Small intestine (tissue), 7 donors: ENCODE measurements at regions not wholly inside any gene's neighbourhood (a gene's known extent, or its start where the extent isn't known, plus 50 kb on each side); places are given as distances from the start of the nearest gene placed in this dataset.
A peak's percentile ranks its signal among the peaks of the same experiment; 100 is the strongest.

ENCODE experiments used
- DNase-seq, 2 donors: peaks; one replicate each; pipeline versions ENCODE4 v3.0.0 to v3.0.0-alpha.2; 2013
- FAIRE-seq: peaks from 2 replicates; lab custom pipeline; 2012; peaks lifted over from hg19 to GRCh38; lab: Jason Lieb, UNC
- H3K27ac ChIP-seq, 3 donors: one replicate each; pipeline ENCODE4 v1.5.1; 2013; ENCODE audit warnings: low read length in 2 of 3, mild to moderate bottlenecking in 2 of 3, control low read depth in 1 of 3, inconsistent platforms in 1 of 3, low read depth in 1 of 3, moderate library complexity in 1 of 3
- H3K27me3 ChIP-seq, 3 donors: one replicate each; pipeline ENCODE4 v1.6.1; 2013; ENCODE audit warnings: low read length in 3 of 3, inconsistent platforms in 1 of 3; ENCODE audit not compliant: control insufficient read depth in 3 of 3, insufficient read depth in 3 of 3
- H3K36me3 ChIP-seq, 3 donors: one replicate each; pipeline ENCODE4 v1.6.1; 2013; ENCODE audit warnings: low read length in 3 of 3, inconsistent platforms in 1 of 3, low read depth in 1 of 3, mild to moderate bottlenecking in 1 of 3, moderate library complexity in 1 of 3; ENCODE audit not compliant: control insufficient read depth in 3 of 3, insufficient read depth in 2 of 3
- H3K4me1 ChIP-seq, 3 donors: one replicate each; pipeline ENCODE4 v1.6.1; 2013; ENCODE audit warnings: low read length in 2 of 3, inconsistent platforms in 1 of 3, low read depth in 1 of 3, mild to moderate bottlenecking in 1 of 3, moderate library complexity in 1 of 3; ENCODE audit not compliant: control insufficient read depth in 3 of 3, insufficient read depth in 2 of 3
- H3K4me3 ChIP-seq, 3 donors: one replicate each; pipeline ENCODE4 v1.5.1; 2013; ENCODE audit warnings: low read length in 3 of 3, control low read depth in 1 of 3, inconsistent platforms in 1 of 3, low read depth in 1 of 3, mild to moderate bottlenecking in 1 of 3, moderate library complexity in 1 of 3
- H3K9me3 ChIP-seq, 2 donors: one replicate each; pipeline ENCODE4 v1.6.1; 2013; ENCODE audit warnings: low read depth in 1 of 2, low read length in 1 of 2; ENCODE audit not compliant: control insufficient read depth in 2 of 2, insufficient read depth in 1 of 2
- WGBS, 3 donors: extraction: QIAGEN DNeasy Blood & Tissue Kit; methylation state at CpG; one replicate each; pipeline ENCODE4 v1.1.7; 2013; 5-methylcytosine and 5-hydroxymethylcytosine counted together
- donor health status: healthy with polysubstance abuse.
- donor health status: control.
- donor health status: control.
- donor health status: Bipolar disorder and iron deficiency.
- donor health status: healthy.

- WGBS, 3 donors, result 62 to 80% (median 76%) methylated on average over 7 of the region's 7 CpGs
- no peak overlapping the region for H3K4me3 ChIP-seq
- FAIRE-seq, result no peak
- no peak overlapping the region for H3K27ac ChIP-seq
- H3K36me3 ChIP-seq, result no peaks in the 10 kb centered on the region
- H3K27me3 ChIP-seq, result no peaks in the 10 kb centered on the region
- no peak for DNase-seq
- H3K9me3 ChIP-seq, result no peaks in the 10 kb centered on the region
- no peaks in the 10 kb centered on the region for H3K4me1 ChIP-seq
These were observed 212.6 kb upstream of the SEMA6D start for GRCh38 chr15:47504624-47505256.

GRCh38 chr15:47505712-47506328, 211.5 kb upstream of the SEMA6D start:
- no peak for DNase-seq
- Histone ChIP-seq H3K27ac (no peak overlapping the region), H3K9me3 (no peaks in the 10 kb centered on the region), H3K36me3 (no peaks in the 10 kb centered on the region), H3K4me3 (no peak overlapping the region), H3K4me1 (no peaks in the 10 kb centered on the region), H3K27me3 (no peaks in the 10 kb centered on the region)
- no peak for FAIRE-seq
- 69 to 77% (median 76%) methylated on average over 6 of the region's 6 CpGs for WGBS, 3 donors

- DNase-seq (no peak), FAIRE-seq (no peak)
- WGBS, 3 donors, result 56 to 75% (median 62%) methylated on average over 8 of the region's 8 CpGs
- Histone ChIP-seq H3K27ac (no peak overlapping the region), H3K4me3 (no peak overlapping the region), H3K4me1 (no peaks in the 10 kb centered on the region), H3K27me3 (no peaks in the 10 kb centered on the region), H3K36me3 (no peaks in the 10 kb centered on the region), H3K9me3 (no peaks in the 10 kb centered on the region)
These were observed 210.8 kb upstream of the SEMA6D start for GRCh38 chr15:47506329-47507100.

GRCh38 chr15:47507221-47507985, 209.9 kb upstream of the SEMA6D start:
- Histone ChIP-seq H3K4me1 (no peaks in the 10 kb centered on the region), H3K36me3 (no peaks in the 10 kb centered on the region), H3K4me3 (no peak overlapping the region), H3K27ac (no peak overlapping the region), H3K27me3 (no peaks in the 10 kb centered on the region), H3K9me3 (no peaks in the 10 kb centered on the region)
- FAIRE-seq, result no peak
- 87 to 94% (median 88%) methylated on average over 6 of the region's 6 CpGs for WGBS, 3 donors
- DNase-seq, result no peak

GRCh38 chr15:47511261-47511660, 206.0 kb upstream of the SEMA6D start:
- Histone ChIP-seq H3K27ac (no peak overlapping the region), H3K36me3 (no peaks in the 10 kb centered on the region), H3K9me3 (no peaks in the 10 kb centered on the region), H3K4me3 (no peak overlapping the region), H3K4me1 (peaks cover 0 to 4% (median 0%) of the 10 kb centered on the region in 3 donors), H3K27me3 (no peaks in the 10 kb centered on the region)
- DNase-seq (no peak), FAIRE-seq (no peak)
- WGBS, 3 donors, result 92 to 95% (median 94%) methylated on average over 1 of the region's 1 CpG

- Histone ChIP-seq H3K27ac (no peak overlapping the region), H3K9me3 (no peaks in the 10 kb centered on the region), H3K27me3 (no peaks in the 10 kb centered on the region), H3K4me1 (peaks cover 0 to 4% (median 0%) of the 10 kb centered on the region in 3 donors), H3K36me3 (no peaks in the 10 kb centered on the region), H3K4me3 (no peak overlapping the region)
- DNase-seq, result no peak
- 91 to 96% (median 95%) methylated on average over 5 of the region's 5 CpGs for WGBS, 3 donors
- no peak for FAIRE-seq
These were observed 203.8 kb upstream of the SEMA6D start for GRCh38 chr15:47513471-47513870.

- H3K4me1 ChIP-seq, result peaks cover 0 to 4% (median 0%) of the 10 kb centered on the region in 3 donors
- 68 to 81% (median 76%) methylated on average over 2 of the region's 2 CpGs for WGBS, 3 donors
- no peaks in the 10 kb centered on the region for H3K36me3 ChIP-seq
- no peak for FAIRE-seq
- H3K27me3 ChIP-seq, result no peaks in the 10 kb centered on the region
- H3K9me3 ChIP-seq, result no peaks in the 10 kb centered on the region
- peak; percentile 15 to 30 for DNase-seq
- H3K27ac ChIP-seq, result peak overlapping the region in 1 of 3 donors; percentile 50
- no peak overlapping the region for H3K4me3 ChIP-seq
These were observed 203.1 kb upstream of the SEMA6D start for GRCh38 chr15:47514200-47514652.

- no peaks in the 10 kb centered on the region for H3K9me3 ChIP-seq
- H3K36me3 ChIP-seq, result no peaks in the 10 kb centered on the region
- no peaks in the 10 kb centered on the region for H3K27me3 ChIP-seq
- 73 to 83% (median 74%) methylated on average over 2 of the region's 2 CpGs for WGBS, 3 donors
- H3K4me1 ChIP-seq, result peaks cover 0 to 4% (median 0%) of the 10 kb centered on the region in 3 donors
- no peak overlapping the region for H3K27ac ChIP-seq
- no peak for FAIRE-seq
- no peak for DNase-seq
- no peak overlapping the region for H3K4me3 ChIP-seq
These were observed 200.7 kb upstream of the SEMA6D start for GRCh38 chr15:47516558-47516957.
